C4-2B (cell line): ENCODE measurements at regions not wholly inside any gene's neighbourhood (a gene's known extent, or its start where the extent isn't known, plus 50 kb on each side); places are given as distances from the start of the nearest gene placed in this dataset.

ENCODE experiments used
- CTCF ChIP-seq: fragments of 450-650 bp; conservative IDR thresholded peaks from 2 replicates; pipeline ENCODE4 v1.5.1; 2017; ENCODE audit warnings: mild to moderate bottlenecking
- ZFX ChIP-seq: fragments of 450-650 bp; IDR thresholded peaks from 2 replicates; pipeline ENCODE4 v1.6.1; 2017

DNA sequence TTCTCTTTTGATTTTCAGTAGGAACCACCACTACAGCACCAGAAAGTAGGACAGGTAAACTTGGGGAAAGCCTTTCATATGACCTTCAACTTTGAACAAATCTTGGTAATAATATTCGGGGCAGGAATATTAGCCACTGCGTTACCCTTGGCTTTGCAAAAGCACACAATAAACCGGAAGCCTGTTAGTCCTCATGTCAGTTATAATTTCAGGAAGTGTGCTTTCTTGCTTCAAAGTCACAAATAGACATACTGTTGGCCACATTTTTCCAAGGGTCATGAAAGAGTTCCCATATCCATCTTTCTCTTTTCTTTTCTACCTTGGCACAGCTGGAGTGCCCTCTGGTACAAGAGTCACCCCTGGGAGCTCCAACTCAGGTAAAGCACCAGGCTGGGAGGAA lies 167.2 kb upstream of the CNTN1 start:
- TF ChIP-seq CTCF: no peak
- no peak for TF ChIP-seq ZFX
